Fibroblast of skin of abdomen (primary cell): ENCODE measurements at regions not wholly inside any gene's neighbourhood (a gene's known extent, or its start where the extent isn't known, plus 50 kb on each side); places are given as distances from the start of the nearest gene placed in this dataset.
A peak's percentile ranks its signal among the peaks of the same experiment; 100 is the strongest.
"Not testable (repeated sequence)": the region's sequence is repeated elsewhere in the genome, so short reads cannot be mapped to it uniquely, and the experiment has no call there.

Experiments used
- DNase-seq: peaks from one replicate; pipeline ENCODE4 v3.0.0-alpha.2; 2013

DNA sequence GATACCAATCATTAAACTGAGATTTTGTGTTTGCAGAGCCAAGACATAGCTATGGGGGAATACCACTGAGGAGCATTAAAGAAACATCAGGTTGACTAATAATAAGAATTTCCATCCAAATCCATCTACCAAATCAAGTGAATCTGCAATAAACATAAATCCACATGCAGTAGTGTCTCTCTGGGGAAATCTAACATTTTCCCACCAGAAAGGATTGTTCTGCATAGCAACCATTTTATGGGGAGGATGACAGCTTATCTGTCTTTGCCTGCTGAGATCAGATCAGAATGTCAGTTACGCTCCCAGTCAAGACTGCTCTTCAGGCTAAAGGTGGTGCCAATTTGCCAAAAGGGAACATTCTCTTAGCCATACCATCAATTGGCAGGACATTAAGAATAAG, 1098.9 kb upstream of the CHAC2 start:
- no peak for DNase-seq

DNA sequence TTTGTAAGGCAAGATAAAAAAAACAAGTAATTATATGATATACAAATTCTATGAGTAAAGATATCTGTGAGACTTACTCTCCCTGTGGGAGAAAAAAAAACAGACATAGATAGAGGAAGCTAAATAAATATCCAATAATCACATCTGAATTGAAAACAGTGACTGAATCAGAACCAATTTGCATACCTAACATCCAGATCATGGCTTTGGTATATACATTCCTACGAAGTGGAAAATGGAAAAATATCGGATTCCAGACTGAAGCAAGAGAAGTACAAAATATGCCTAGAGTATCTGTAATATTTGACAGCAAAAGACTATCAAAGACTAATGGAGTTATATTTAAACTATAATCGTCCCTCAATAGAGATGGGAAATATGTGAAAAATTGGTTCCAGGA, 1108.1 kb upstream of the CHAC2 start:
- peak; percentile 27 for DNase-seq

DNA sequence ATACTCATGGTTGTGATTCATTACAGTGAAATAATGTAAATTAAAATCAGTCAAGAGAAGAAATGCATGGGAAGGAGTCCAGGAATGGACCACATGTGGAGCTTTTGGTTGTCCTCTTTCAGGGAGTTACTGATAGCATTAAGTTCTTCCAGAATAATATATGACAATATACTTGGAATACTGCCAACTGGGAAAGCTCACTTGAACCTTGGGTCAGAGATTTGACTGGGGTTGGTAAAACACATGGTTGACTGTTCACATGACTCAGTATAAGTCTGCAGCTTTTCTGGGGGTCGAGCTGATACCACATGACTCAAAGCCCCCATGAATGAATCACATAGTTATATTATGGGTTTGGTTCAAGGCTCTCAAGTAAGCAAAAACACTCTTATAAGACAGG, 1109.0 kb upstream of the CHAC2 start:
- DNase-seq = peak; percentile 87

DNA sequence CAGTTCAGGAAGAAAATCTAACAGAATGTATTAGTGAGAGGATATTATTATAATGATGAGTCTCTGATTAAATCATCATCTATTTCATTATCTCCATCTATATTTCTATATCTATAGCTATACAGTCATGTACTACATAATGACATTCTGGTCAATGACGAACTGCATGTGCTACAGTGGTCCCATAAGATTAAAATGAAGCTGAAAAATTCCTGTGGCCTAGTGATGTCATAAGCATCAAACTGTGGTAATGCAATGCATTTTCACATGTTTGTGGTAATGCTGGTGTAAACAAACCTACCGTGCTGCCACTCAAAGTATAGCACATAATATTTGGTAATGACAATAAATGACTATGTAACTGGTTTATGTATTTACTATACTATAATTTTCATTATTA, 1127.9 kb upstream of the CHAC2 start:
- DNase-seq = no peak

DNA sequence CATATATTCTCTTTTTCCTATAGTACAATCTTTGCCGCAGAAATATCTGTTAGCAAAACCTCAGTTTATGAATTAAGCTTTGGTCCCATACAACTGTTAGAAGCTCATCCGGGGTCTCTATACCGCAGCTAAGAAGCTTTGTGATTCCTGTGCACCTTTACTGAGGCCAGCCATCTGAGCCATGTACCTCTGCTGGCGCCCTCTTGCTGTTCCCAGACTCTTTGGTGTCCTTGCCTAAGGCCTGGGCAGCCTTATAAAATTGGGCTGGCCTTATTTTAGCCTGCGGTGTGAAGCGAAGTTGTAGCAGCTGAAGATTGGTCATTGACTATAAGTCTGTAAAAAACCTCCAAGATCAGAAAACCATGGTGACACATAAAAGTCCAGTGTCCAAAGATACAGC, 1135.1 kb upstream of the CHAC2 start:
- no peak for DNase-seq

DNA sequence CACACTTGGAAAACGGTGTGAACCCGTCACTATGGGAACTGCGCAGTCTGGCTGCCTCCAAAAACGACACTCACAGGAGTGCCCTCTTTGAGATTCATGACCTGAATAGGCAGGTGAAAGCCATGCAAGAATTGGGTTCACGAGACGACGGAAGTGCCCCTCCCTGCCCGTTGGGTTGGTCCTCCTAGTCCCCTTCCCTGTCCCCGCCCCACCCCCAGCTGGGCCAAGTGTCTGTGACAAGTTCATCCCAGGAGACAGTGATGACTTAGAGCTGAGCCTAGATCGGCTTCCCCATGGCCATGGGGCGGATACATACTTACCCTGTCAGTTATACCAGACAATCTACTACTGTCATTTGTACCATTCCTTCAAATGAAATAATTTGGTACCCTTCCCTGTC, 1137.7 kb upstream of the CHAC2 start:
- DNase-seq = no peak

DNA sequence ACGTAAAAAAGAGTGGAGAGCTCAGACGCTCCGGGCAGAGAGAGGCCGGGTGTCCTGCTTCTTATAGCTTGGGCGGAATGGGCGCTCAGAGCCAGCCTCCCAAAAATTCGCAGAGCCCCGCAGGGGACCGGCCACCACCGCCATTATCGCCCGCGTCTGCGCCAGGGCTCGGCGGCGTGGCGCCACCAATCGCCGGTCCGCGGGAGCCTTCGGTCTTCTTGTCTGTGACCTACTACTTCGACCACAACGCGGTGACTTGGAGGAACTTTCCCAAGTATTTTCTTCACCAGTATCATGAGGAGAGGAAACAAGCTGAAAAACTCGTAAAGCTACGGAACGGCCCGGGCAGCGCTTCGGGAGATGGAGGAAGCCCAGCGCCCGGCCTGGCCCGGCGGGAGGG, 1138.1 kb upstream of the CHAC2 start:
- no peak for DNase-seq

DNA sequence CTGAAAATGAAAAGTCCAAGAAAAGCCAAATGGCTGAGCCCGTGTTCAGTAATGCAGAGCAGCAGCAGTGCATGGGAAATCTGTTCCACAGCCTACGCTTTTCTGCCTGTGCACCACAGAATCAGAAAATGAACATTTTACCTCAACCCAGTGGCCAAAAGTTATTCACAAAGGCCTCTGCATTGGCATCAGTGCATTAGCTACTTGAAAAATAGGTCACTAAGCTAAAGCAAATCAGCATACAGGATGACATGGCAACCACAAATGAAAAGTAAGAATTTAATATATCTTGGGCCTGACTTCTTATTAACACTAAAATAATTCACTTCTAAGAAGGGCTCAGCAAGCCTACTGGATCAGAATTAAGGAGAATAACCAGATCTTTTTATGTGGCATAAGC, 1145.3 kb upstream of the CHAC2 start:
- DNase-seq = no peak

DNA sequence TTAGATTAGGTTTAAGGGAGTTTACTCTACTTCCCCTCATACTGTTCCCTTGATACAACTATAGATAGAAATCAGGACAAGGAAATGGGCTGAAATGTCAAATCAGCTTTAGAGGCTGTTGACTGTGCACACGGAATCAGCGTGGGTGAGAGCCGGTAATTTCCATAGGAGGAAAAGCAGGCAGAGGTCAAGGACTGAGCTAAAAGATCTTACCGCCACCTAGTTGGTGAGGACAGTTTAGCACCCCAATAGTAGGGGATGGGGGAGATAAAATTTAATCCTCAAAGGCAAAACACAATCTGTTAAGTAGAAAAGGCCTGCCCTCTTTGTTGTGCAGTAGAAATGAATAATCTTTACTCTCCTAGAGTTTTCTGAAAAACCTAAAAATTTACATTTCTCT, 1154.5 kb upstream of the CHAC2 start:
- no peak for DNase-seq

DNA sequence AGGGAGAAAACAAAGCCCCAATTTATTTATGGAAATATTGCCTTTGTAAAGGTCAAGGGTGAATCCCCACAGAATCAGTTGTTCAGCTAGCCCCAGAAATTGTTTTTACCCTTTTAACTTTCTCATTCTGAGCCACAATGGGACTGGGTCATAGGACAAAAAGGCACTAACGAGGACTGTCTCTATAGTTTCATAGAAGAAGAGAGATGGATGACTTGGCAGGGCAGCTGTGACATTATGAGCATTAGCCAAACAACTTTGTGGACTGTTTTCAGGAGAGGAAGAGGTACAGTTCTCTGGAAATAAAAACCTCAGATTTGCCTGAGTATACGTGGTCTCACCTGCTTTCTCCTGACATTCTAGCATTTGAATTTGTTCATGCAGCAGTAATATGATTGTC, 1155.8 kb upstream of the CHAC2 start:
- DNase-seq = no peak

DNA sequence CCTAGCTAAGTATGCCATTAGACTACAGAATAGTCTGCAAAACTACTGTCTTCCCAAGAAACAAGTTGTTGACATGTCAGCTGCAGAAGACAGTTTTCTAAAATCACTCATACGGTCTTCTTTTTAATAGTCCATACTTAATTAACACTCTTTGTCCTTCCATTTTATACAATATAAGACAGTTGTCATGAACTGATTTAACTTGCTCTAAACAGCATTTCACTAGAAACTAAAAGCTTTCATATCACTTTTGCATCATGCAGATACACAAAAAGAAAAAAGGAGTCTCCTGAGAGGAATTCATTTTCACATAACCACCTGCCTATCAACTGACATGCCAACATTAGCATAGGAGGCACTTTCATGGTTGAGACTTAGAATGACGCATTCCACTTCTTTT, 1159.6 kb upstream of the CHAC2 start:
- DNase-seq = no peak

DNA sequence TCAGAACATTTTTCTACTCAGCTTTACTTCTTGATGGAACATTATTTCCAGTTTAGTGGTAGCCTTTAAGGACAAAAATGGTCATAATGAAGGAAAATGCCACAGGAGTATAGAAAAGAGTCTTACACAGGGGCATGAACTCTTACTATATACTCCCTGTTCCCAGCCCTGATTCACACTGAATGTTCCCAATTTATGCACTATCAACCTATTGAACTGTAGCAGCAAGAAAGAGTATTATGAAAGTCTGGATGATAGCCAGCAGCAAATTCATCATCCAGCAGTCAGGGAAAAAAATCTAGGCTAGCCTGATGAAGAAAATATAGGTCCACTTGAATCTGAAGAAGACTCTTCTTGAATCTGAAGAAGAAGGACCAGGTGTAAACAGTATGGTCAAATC, 1170.3 kb upstream of the CHAC2 start:
- DNase-seq = no peak

DNA sequence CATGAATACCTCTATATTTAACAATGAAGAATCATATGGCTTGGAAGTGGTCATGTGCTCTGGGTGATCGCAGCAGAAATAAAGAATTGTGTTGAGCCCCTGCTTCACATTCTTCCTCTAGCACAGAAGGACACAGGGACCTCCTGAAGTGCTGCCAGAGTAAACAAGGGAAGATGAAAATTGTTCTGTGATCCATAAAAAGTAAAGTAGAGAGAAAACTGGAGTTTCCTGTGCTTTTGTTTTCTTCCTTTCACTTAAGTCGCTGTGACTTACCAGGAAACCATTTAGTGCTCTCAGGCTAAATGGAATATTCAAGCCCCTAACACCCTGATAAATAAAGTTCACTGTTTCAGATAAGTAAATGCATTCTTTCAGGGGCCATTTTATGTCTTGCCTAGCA, 1173.6 kb upstream of the CHAC2 start:
- DNase-seq = no peak

DNA sequence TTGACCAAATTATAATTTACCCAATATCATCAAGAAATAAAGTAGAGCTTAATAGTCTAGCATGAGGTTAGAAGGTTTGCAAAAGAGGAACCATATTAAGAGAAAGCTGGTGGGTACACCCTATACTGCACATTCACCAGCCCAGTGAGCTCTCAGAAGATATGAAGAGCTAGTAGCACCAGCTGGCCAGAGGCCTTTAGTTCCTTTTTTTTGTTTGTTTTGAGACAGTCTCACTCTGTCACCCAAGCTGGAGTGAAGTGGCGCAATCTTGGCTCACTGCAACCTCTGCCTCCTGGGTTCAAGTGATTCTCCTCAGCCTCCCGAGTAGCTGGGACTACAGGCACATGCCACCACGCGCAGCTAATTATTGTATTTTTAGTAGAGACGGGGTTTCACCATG, 1183.5 kb upstream of the CHAC2 start:
- not testable (repeated sequence) for DNase-seq

DNA sequence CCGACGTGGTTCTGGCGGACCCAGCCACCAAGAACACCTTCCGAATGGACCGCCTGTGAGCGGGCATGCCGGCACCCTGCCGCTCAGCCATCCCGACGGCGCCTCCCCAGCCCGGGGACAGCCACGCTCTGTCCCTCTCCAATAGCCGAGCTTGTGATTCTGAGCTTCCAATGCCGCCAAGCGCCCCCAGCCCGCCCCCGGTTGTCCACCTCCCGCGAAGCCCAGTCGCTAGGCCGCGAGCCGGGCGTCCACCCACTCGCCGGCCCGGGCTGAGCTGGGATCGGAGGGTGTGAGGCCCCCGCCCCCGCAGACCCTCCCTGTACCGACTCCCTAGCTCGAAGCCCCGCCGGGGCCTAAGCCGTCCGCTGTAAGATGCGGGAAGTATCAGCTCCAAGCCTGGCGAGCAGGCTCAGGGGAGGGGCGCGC, 1195.1 kb upstream of the CHAC2 start:
- no peak for DNase-seq

DNA sequence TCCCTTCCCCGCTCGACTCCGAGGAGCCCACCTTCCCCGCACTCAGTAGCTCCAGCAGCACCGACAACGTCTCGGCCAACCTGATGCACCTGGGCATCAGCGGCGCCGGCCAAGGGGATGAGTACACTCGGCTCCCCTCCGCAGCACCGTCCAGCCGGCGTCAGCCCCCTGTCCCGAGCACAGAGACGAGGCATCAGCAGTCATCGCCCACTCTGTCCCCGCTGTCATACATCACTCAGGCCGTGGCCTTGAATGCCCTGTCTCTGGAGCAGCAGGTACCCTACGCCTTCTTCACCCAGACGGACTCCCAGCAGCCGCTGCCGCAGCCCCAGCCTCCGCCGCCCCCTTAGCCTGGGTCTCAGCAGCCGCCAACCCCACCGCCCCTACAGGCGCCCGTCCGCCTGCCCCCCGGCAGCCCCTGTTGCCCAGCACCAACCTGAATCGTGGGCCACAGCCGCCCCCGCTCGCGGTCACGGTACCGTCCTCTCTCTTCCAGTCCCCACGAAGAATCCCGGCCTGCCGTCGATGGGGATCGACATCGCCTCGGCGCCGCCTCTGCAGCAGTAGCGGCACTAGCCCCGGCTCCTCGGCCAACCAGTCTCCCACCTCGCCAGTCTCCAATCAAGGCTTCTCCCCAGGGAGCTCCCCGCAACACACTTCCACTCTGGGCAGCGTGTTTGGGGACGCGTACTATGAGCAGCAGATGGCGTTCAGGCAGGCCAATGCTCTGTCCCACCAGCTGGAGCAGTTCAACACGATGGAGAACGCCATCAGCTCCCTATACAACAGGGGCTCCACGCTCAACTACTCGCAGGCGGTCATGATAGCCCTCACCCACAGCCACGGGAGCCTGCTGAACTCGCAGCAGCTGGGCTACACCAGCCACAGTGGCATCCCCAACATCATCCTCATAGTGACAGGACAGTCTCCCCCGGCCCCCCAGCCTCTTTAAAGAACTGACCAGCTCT, 1195.9 kb upstream of the CHAC2 start:
- DNase-seq = no peak

DNA sequence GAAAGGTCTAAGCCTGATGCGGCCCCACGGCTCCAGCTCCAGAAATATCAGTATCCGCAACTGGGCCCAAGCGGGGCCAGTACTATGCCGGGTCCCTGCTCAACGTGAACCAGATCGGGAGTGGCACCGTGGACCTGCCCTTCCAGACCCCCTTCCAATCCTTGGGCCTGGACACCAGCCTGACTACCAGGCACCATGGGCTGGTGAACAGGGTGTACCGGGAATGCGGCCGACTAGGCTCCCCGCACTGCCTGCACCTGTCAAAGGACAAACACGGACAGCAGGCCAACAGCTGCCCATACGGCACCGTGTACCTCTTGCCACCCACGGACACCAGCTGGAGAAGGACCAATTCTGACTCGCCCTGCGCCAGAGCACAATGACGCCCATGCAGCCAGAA, 1196.9 kb upstream of the CHAC2 start:
- no peak for DNase-seq

DNA sequence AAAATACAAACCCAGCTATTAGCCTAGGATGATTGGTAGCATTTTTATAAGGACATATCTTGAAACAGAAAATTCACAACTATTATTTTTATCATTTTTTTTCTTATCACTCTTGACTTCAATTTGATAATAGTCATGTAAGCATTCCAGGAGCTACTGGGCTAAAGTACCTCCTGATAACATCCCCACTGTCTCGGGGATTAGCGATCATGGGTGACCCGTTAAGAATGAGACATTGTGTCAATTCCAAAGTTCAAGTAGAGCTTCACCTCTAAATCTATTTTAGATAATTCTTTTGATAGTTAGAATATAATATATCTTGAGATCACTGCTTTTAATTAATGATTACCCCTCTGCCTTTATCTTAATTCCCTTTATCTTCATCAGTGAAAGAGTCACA, 1204.5 kb upstream of the CHAC2 start:
- DNase-seq = no peak

DNA sequence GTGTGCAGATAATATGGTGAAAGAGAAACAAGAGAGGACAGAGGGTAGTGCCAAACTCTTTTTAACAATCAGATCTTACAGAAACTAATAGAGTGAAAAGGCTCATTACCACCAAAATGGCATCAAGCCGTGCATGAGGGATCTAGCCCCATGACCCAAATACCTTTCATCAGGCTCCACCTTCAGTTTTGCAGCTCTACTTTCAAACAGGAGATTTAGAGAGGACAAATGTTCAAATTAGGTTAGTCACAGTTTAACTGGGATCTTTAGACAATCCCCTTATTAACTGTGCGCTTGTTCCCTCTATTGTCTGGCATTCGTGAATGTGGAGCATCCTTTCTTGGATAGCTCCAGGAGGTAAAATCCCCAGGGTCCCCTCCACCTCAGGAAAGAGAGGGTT, 1209.3 kb upstream of the CHAC2 start:
- DNase-seq = no peak

DNA sequence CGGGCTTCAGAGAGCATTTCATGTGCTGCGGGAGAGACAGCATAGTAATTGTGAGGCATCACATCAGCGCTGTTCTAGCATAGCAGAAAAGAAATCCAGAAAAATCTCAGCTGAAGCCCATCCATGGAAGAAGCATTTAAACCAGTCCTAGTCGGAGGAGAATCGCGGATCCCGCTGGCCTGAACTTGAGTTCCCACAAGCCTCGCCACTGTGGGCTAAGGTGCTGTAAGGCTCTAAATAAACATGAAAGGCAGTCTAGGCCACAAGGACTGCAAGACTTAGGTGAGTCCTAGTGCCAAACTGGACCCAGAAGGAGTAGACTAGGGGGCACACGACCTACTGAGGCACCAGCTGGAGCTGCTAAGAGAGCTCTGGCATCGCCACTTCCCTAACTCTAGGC, 1225.3 kb upstream of the CHAC2 start:
- DNase-seq = no peak

DNA sequence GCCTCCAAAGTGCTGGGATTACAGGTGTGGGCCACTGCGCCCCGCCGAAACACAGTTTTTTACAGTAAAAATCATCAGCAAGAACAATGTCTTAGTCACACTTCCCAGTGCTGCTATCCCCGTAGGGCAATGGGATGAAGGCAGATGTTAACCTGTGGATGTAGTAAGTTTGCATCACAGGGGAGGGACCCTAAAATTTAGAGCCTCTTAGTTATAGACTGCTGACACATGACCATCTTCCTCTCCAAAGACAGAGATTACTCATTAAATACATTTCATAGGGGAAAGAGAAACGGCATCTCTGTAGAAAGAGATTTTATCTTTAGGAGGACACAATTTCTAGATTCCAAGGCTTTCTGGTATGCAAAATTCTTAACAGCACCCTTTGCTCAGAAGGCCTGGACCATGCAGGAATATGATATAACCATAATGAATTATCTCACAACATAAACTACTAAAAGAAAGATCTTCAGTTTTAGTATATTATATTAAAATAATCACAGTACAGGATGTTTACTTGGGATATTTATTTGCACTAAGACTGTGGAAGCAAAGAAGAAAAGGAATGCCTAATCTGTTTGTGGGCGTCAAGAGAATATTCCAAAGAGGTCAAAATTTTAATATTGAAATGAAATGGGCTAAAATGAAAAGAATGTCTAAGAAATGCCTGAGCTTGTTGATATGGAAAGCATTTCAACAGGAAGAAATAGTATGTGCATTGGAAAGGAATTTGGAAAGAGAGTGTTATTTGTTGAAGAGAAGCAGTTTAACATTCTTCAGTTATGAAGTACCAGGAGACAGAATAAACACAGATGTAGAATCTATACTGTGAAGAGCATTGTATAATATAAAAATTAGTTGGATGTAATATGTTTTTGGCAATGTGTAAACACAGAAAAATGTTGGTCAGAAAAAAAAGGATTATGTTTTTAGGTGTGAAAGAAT, 1228.3 kb upstream of the CHAC2 start:
- DNase-seq = peak; percentile 24

DNA sequence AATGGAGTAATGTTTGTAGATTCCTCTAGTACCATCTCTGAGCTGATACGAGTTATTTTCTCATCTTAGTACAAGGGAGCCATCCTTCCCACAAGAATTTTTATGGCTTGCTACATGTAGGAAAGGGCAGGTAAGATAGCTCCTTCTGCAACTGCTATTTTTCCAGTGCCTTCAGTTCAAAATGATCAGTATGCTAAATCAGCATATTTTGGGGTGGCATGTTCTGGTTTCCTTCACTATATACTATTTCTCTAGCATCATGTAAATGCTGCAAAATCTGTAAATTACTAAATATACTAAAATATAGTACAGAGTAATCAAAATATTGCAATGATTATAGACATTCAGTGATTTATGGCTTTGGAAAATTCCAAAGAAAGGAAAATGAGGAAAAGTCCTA, 1230.0 kb upstream of the CHAC2 start:
- no peak for DNase-seq

DNA sequence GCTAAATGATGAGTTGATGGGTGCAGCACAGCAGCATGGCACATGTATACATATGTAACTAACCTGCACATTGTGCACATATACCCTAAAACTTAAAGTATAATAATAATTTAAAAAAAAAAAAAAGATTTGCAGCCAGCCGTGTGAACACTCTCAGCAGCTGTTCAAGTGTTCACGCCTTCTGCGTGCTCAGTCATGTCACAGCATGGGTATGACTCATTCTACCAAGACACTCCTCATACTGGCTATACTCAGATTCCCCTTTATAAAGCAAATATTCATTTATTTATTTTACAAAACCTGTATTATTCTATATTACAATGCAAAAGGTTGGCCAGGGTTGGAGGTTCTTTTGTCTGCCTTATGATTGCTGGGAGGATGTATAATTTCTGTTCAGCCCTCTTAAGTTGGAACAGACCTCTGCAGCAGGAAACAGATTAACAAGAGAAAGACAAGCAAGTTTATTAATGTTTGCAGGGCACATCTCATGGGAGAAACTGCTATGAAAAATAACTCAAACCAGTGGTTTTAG, 1230.6 kb upstream of the CHAC2 start:
- no peak for DNase-seq
